ENCODE measurements at regions not wholly inside any gene's neighbourhood (a gene's known extent, or its start where the extent isn't known, plus 50 kb on each side); places are given as distances from the start of the nearest gene placed in this dataset.

- TF ChIP-seq, protein P1, sequence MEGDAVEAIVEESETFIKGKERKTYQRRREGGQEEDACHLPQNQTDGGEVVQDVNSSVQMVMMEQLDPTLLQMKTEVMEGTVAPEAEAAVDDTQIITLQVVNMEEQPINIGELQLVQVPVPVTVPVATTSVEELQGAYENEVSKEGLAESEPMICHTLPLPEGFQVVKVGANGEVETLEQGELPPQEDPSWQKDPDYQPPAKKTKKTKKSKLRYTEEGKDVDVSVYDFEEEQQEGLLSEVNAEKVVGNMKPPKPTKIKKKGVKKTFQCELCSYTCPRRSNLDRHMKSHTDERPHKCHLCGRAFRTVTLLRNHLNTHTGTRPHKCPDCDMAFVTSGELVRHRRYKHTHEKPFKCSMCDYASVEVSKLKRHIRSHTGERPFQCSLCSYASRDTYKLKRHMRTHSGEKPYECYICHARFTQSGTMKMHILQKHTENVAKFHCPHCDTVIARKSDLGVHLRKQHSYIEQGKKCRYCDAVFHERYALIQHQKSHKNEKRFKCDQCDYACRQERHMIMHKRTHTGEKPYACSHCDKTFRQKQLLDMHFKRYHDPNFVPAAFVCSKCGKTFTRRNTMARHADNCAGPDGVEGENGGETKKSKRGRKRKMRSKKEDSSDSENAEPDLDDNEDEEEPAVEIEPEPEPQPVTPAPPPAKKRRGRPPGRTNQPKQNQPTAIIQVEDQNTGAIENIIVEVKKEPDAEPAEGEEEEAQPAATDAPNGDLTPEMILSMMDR (IDR thresholded peaks at IDR 0.05; ENCODE audit: low read depth, low read length), result no peak
- H3K4me3 ChIP-seq (ENCODE audit: low read depth, low read length), result no peak overlapping the region
Observed at GRCh38 chr21:35727830-35728229, 332.5 kb downstream of the SETD4 start.

GRCh38 chr21:35724156-35724555, 336.2 kb downstream of the SETD4 start:
- TF ChIP-seq, protein P1 (IDR thresholded peaks at IDR 0.05; ENCODE audit: low read depth, low read length), result no peak
- H3K4me3 ChIP-seq (ENCODE audit: low read depth, low read length), result no peak overlapping the region

DNA sequence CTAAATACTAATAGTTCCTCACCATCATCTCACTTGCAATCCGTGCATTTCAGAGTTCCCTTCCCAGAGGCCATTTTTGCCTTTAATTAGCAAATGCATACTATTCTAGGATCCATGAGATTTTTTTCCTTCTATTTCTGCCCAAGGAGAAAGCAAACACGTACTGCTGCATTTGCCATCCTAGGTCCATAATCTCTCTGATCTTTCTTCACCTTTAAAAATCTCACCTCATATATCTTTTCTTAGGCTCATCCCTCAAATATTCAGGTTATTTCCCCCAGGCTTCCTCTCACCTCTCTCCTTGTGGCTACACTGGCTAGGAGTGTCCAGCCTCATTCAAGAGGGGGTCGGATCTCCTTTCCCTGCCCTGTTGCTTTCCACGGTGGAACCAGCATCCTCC, 338.6 kb downstream of the SETD4 start:
- H3K4me3 ChIP-seq (ENCODE audit: low read depth, low read length), result no peak overlapping the region
- TF ChIP-seq, protein P1 (IDR thresholded peaks at IDR 0.05; ENCODE audit: low read depth, low read length), result no peak

- TF ChIP-seq, protein P1 (IDR thresholded peaks at IDR 0.05; ENCODE audit: low read depth, low read length), result no peak
- H3K4me3 ChIP-seq (ENCODE audit: low read depth, low read length), result no peak overlapping the region
Observed at GRCh38 chr21:35720208-35720731, 340.1 kb downstream of the SETD4 start.

GRCh38 chr21:35719080-35719479, 341.2 kb downstream of the SETD4 start:
- TF ChIP-seq, protein P1 (IDR thresholded peaks at IDR 0.05; ENCODE audit: low read depth, low read length), result no peak
- no peak overlapping the region for H3K4me3 ChIP-seq (ENCODE audit: low read depth, low read length)

DNA sequence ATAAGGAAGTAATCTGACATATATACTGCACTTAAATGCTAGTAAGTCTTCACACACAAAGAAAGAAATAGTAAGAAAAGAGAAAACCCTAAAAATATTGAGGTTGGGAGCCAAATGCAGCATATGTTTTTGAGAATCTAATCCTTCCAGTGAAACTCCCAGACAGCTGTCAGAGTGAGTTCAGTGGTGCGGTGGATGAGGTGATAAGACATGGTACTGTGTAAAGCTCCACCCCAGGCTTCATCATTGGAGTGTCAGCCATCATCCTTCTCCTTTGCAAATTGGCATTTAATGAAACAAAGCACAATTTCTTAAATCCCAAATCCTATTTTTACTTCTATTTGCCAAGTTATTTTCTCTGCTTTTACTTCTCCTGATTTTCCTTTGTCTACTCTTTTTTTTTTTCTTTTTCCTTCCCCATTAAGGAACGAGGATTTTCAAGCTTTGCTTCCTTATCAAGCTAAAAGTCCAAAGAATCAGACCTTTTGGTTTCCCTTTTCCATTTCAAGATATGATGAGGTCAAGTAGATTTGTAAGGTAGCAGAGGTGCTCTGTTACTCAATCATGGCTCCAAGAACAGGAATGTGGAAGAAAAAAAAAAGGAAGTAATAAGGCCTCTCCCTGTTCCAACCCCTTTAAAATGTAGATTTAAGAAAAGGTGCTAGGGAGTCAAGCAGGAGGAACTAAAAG, 343.3 kb downstream of the SETD4 start:
- no peak overlapping the region for H3K4me3 ChIP-seq (ENCODE audit: low read depth, low read length)
- TF ChIP-seq, protein P1 (IDR thresholded peaks at IDR 0.05; ENCODE audit: low read depth, low read length), result no peak

- TF ChIP-seq, protein P1 (IDR thresholded peaks at IDR 0.05; ENCODE audit: low read depth, low read length), result no peak
- H3K4me3 ChIP-seq (ENCODE audit: low read depth, low read length), result no peak overlapping the region
Observed at GRCh38 chr21:35713914-35714313, 346.4 kb downstream of the SETD4 start.
